Activated CD8-positive, alpha-beta memory T cell treated with anti-CD3 and anti-CD28 coated beads for 4 hours (primary cell): ENCODE measurements at regions not wholly inside any gene's neighbourhood (a gene's known extent, or its start where the extent isn't known, plus 50 kb on each side); places are given as distances from the start of the nearest gene placed in this dataset.
"Not testable (repeated sequence)": the region's sequence is repeated elsewhere in the genome, so short reads cannot be mapped to it uniquely, and the experiment has no call there.

Source experiments
- DNase-seq, 2 donors: peaks; one replicate each; pipeline ENCODE4 v3.0.0-alpha.2; 2020; ENCODE audit warnings: low read depth in 2 of 2

- no peak for DNase-seq
These were observed 180.6 kb downstream of the COPRS start for GRCh38 chr17:31678431-31678830.

DNA sequence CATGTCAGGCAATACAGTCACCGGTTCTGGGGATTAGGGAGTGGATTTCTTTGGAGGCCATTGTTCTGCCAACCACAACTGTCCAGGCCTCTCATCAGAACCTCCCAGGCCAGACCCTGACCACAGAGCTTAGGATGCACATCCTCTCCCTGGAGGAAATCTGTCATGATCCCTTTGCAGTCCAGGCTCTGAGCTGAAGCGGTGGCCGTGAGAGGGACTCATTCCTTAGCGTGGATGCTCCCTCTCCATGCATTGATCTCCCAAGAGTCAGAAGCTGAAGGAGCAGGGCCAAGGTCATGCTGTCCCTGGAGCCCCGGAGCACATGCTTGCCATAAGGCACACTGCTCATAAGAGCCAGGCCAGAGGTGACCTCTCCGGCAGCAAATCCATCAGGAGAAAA is 181.4 kb downstream of the COPRS start:
- no peak for DNase-seq

- DNase-seq, result no peak
These were observed 182.0 kb downstream of the COPRS start for GRCh38 chr17:31677036-31677435.

DNA sequence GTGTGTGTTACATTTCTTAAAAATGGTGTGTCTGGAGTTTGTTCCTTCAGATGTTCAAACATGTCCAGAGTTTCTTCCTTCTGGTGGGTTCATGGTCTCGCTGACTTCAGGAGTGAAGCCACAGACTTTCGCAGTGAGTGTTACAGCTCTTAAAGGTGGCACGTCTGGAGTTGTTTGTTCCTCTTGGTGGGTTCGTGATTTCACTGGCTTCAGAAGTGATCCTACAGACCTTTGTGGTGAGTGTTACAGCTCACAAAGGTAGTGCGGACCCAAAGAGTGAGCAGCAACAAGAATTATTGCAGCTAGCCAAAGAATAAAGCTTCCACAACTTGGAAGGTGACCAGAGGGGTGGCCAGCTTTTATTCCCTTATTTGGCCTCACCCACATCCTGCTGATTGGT is 183.7 kb downstream of the COPRS start:
- DNase-seq, result not testable (repeated sequence)

DNA sequence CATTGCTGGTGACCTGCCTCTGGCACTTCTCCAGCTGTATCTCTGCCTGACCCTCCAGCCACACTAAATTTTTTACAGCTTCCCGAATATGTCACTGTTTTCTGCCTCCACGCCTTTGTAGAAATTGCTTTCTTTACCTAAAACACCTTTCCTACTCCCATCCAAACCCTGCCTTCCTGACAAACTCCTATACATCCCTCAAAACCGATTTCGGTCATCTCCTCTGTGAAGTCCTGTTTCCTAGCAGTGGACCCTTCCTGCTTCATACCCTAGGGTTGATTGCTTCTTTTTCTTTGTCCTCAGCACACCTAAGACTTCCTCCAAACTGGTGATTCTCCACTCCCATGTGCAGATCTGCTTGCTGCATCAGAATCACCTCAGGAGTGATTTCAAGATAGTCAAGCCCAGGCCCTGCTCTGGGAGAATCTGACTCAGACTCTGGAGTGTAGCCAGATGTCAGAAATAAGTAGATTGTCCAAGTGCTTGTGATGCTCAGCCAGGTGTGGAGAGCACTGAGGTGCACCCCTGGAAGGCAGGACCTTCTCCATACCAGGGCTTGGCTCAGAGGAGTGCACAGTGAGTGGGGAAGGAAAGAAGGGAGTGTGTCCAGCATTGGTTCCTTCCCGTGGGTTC is 184.2 kb downstream of the COPRS start:
- no peak for DNase-seq

GRCh38 chr17:31674305-31674704 is 184.7 kb downstream of the COPRS start:
- no peak for DNase-seq

- DNase-seq, result no peak
These were observed 186.0 kb downstream of the COPRS start for GRCh38 chr17:31673076-31673475.

DNA sequence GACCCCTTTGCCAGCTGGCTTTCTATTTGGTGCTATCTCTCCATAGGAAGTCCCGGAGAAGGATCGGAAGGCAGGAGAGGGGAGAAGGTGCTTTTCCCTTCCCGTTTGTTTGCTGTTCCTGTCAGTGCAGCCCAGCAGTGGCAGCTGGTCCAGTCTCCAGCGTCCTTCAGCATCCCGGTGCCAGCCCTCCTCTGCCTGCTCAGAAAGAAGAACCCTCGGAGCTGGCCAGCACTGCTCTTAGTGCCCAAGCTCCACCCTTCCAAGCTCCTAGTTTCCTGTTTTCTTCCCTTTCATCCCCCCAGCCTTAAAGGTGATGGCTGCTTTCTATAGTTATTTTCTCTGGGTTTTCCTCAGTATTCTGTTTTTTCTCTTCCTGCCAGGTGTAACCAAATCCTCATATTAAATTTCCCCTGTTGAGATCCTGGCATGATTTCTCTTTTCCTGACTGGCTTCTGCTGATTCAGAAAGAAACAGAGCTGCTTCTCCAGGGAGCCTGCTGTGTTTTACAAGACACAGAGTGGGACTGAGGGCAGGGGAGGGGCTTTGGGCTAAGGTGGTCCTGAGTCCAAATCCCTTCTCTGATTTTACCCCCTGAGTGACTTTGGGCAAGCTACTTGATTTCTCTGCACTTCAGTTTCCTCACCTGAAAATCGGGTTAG is 186.8 kb downstream of the COPRS start:
- no peak for DNase-seq

DNA sequence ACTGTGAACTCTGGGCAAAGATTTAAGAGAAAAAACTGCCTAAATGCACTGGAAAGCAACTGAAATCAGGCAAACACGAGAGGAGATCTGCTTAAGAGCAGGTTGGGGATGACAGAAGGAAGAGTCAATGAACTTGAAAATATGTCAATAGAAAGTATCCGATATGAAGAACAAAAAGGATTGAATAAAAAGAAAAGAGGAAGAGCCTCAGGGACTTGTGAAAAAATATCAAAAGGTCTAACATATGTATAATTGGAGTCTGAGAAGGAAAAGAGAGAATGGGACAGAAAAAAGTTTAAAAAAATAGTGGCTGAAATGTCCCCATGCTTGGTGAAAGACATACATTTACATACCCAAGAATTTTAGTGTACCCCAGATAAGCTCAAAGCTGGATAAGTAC is 195.5 kb downstream of the COPRS start:
- no peak for DNase-seq

DNA sequence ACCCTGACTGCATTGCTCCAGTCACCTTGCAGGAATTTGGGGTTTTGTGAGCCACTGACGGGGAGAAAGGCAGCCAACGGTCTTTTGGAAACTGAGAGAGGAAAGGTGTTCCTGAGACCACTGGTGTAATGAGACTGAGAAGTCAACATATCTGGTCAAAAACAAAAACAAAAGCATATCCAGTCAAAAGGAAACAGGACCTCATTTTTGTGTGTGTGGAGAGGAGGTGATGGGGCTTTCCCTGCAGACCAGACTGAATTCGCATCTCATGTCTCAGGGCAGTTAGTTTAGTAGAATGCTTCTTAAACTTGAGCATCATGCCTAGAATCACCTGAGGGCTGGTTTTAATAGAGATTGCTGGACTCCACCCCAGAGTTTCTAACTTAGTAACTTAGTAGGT is 198.4 kb downstream of the COPRS start:
- no peak for DNase-seq

- no peak for DNase-seq
These were observed 201.2 kb downstream of the COPRS start for GRCh38 chr17:31657876-31658275.

- peak in 1 of 2 donors; percentile 10 for DNase-seq
These were observed 204.1 kb downstream of the COPRS start for GRCh38 chr17:31654936-31655335.

DNA sequence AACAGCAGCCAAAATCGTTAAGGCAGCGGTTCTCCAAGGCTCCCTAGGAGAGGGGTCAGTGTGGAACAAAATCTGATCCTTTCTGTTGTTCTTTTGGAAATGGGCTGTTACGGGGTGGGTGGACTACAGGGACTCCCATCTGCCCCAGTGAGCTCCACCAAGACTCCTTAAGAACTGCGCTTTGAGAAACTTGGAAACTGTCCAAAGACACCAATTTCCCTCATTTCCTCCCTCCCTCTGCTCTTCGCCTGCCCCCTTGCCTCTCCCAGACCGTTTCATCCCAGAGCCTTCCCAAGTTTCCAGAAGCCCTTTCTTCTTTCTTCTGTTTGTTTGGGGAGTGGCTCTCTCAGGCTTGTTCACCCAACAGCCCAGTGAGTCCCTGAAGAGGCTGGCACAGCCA is 205.4 kb downstream of the COPRS start:
- no peak for DNase-seq

- no peak for DNase-seq
These were observed 208.1 kb downstream of the COPRS start for GRCh38 chr17:31650756-31651520.

GRCh38 chr17:31649302-31649701 is 209.7 kb downstream of the COPRS start:
- no peak for DNase-seq

- DNase-seq, result no peak
These were observed 211.4 kb downstream of the COPRS start for GRCh38 chr17:31647661-31648060.

- DNase-seq, result no peak
These were observed 212.4 kb downstream of the COPRS start for GRCh38 chr17:31646642-31647041.

GRCh38 chr17:31645351-31645750 is 213.7 kb downstream of the COPRS start:
- no peak for DNase-seq

DNA sequence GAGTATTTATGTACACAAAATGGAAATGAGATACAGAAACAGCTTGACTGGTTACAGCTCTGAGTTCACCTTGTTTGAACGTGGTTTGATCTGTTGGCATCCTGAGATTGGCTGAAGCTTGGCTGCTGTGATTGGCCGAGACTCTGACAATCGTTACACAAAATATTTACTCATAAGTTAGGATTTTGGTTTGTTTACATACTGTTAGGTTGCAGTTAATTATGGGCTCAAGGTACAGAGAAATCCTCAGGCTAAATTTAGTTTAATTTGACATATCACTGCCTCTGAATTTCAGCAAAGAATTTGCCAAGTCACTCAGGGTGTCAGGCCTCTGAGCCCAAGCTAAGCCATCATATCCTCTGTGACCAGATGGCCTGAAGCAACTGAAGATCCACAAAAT is 227.3 kb downstream of the COPRS start:
- DNase-seq, result no peak

GRCh38 chr17:31630866-31631265 is 228.2 kb downstream of the COPRS start:
- DNase-seq, result not testable (repeated sequence)

DNA sequence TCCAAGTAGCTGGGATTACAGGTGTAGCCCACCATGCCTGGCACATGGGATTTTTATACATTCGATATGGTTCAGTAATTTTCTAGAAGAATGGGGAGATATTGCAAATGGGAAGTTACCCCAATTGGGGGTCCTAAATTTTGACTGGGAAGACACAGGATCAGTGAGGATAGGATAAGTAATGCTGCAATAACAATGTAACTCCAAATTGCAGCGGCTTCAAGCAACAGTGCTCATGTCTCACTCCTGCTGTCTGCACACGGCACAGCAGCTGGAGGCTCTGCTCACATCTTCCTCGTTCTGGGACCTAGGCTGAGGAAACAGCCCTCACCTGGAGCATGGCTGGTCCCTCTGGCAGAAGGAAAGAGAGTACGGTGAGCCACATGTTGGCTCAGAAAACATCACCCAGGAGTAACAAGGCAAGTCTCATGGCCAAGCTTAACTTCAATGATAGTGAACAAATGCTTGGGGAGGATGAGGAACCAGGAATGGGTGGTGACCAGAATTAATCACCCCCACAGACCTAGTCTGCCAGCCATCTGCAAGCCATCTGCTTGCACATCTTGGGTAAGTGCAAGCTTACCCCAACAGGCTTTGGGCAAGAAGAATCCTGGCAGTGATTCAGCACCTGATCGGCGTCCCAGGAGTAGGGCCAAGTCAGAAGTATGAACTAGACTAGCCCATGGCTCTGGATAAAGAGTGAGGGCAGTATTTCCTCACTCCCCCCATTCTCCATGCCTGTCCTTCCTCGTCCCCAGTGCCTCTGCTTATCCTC is 229.2 kb downstream of the COPRS start:
- DNase-seq, result no peak

- no peak for DNase-seq
These were observed 231.1 kb downstream of the COPRS start for GRCh38 chr17:31627960-31628359.
